ENCODE measurements at regions not wholly inside any gene's neighbourhood (a gene's known extent, or its start where the extent isn't known, plus 50 kb on each side); places are given as distances from the start of the nearest gene placed in this dataset.

DNA sequence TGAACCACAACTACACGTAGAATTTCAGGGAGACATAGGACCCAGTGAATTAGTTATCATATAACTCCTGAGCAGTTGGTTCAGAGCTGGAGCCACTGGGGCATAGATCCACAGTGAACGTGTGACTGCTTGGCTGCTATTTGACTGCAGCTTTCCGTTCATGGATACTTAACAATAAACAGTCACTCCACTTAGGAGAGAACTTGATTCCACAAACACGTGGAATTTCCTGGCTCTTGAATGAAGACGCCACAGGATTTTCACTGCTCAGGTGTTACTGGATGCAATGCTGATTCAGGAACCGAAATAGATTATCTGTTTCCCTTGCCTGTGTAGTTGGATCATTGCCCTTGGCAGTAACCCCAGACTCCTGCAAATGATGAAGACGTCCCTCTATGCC lies 679.1 kb upstream of the ZEB2 start:
- no peak for TF ChIP-seq POLR2A (IDR thresholded peaks at IDR 0.05)
- TF ChIP-seq, protein P1, sequence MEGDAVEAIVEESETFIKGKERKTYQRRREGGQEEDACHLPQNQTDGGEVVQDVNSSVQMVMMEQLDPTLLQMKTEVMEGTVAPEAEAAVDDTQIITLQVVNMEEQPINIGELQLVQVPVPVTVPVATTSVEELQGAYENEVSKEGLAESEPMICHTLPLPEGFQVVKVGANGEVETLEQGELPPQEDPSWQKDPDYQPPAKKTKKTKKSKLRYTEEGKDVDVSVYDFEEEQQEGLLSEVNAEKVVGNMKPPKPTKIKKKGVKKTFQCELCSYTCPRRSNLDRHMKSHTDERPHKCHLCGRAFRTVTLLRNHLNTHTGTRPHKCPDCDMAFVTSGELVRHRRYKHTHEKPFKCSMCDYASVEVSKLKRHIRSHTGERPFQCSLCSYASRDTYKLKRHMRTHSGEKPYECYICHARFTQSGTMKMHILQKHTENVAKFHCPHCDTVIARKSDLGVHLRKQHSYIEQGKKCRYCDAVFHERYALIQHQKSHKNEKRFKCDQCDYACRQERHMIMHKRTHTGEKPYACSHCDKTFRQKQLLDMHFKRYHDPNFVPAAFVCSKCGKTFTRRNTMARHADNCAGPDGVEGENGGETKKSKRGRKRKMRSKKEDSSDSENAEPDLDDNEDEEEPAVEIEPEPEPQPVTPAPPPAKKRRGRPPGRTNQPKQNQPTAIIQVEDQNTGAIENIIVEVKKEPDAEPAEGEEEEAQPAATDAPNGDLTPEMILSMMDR (IDR thresholded peaks at IDR 0.05) = no peak
- TF ChIP-seq POLR2AphosphoS5 (IDR thresholded peaks at IDR 0.05) = no peak
- TF ChIP-seq EP300 (IDR thresholded peaks at IDR 0.05) = no peak

Data from sigmoid colon (tissue), 4 donors.